ENCODE measurements at regions not wholly inside any gene's neighbourhood (a gene's known extent, or its start where the extent isn't known, plus 50 kb on each side); places are given as distances from the start of the nearest gene placed in this dataset.
"Not testable (repeated sequence)": the region's sequence is repeated elsewhere in the genome, so short reads cannot be mapped to it uniquely, and the experiment has no call there.

DNA sequence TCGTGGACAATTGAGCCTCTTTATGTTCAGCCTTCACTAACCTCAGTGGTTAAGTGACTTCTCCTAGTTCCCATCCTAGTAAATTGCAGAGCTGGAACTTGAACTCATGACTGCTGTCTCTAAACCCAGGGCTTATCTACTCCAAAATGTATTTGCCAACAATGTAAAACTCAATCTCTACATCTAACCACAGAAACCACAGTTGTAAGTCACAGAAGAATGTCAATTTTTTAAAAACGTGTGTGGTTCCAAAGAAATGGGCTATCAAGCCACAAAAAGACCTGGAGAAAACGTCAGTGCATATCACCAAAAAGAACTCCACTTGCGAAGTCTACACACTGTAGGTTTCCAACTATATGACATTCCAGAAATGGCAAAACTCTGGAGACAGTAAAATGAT is 172.6 kb upstream of the HMCN1 start:
- in situ Hi-C loops (cut with HindIII; ENCODE audit: low pct_ligation_motif_present, low pct_unique_long_range_greater_than_20kb, low sequenced_read_pairs): no loop called here
- DNase-seq: no peak

GRCh38 chr1:185560760-185561159 is 173.4 kb upstream of the HMCN1 start:
- no peak for DNase-seq

DNA sequence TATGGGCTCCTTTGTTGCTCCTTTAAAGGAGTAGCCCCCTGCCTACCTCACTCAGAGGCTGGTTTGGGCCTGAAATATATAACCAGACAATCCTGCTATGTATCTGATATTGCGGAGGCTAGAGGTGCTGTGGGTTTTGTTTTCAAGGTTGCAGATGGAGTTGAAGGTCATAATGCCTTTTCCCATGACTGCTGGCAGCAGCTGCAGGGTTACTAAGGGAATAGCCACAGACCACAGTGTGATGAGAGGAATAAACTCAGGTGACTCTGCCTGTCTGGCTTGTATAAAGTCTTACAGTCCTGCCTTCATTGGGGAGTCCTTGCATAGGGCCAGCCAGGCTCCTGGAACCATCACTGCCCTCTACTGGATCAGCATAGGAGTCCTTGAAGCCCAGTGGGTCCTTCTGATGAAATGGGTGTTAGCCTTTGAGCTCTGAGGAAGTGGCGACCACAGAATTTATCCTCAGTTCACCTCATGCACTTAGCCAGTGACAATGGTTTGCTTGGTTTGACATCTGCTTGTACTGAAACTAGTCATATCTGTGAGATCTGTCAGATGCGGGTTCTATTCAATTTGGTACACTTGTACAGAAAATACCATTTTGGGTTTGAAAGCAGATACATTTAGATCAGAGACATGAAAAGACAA is 174.4 kb upstream of the HMCN1 start:
- in situ Hi-C loops (cut with HindIII; ENCODE audit: low pct_ligation_motif_present, low pct_unique_long_range_greater_than_20kb, low sequenced_read_pairs): no loop called here
- peak; percentile 32 for DNase-seq

More at GRCh38 chr1:185560760-185561159, 173.4 kb upstream of the HMCN1 start:
- in situ Hi-C loops (cut with HindIII; ENCODE audit: low pct_ligation_motif_present, low pct_unique_long_range_greater_than_20kb, low sequenced_read_pairs): no loop called here

DNA sequence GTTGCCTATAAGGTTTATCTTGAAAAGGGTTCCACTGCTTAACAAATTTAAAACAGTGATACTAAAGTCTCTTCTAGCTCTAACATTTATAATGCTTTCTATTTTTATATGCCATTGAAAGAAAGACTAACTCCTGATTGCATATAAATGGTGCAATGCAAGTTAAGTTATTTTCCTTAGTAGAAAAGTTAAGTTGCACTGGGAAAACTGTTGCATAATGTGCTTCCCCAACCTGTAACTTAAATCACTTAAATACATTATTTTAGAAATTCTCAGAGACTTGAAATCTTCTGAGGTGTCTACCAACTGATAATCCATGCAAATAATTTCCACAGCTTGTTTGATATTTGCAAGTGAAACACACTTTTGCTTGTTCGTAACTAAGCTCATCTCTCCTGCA is 175.0 kb upstream of the HMCN1 start:
- no peak for DNase-seq
- in situ Hi-C loops (cut with HindIII; ENCODE audit: low pct_ligation_motif_present, low pct_unique_long_range_greater_than_20kb, low sequenced_read_pairs): no loop called here

- in situ Hi-C loops (cut with HindIII; ENCODE audit: low pct_ligation_motif_present, low pct_unique_long_range_greater_than_20kb, low sequenced_read_pairs): no loop called here
- DNase-seq: no peak
Observed at GRCh38 chr1:185556561-185556960, 177.6 kb upstream of the HMCN1 start.

- in situ Hi-C loops (cut with HindIII; ENCODE audit: low pct_ligation_motif_present, low pct_unique_long_range_greater_than_20kb, low sequenced_read_pairs): no loop called here
- no peak for DNase-seq
Observed at GRCh38 chr1:185555743-185556142, 178.4 kb upstream of the HMCN1 start.

GRCh38 chr1:185551008-185551407 is 183.2 kb upstream of the HMCN1 start:
- in situ Hi-C loops (cut with HindIII; ENCODE audit: low pct_ligation_motif_present, low pct_unique_long_range_greater_than_20kb, low sequenced_read_pairs): no loop called here
- no peak for DNase-seq

- DNase-seq: no peak
- in situ Hi-C loops (cut with HindIII; ENCODE audit: low pct_ligation_motif_present, low pct_unique_long_range_greater_than_20kb, low sequenced_read_pairs): no loop called here
Observed at GRCh38 chr1:185549906-185550305, 184.3 kb upstream of the HMCN1 start.

DNA sequence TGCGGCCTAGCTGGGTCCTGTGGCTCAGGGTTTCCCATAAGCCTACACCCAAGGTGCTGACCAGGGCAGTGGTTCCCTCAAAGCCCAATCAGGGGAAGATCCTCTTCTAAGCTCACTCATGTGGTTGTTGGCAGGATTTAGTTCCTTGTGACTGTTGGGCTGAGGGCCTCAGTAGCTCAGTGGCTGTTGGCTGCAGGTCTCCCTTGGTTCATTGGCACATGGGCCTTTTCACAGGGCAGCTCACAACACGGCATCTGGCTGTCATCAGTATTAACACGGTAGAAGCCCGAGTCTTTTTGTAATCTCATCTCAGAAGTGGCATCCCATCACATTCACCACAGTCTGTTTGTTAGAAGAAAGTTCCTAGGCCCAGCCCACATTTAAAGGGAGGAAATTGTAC is 188.2 kb upstream of the HMCN1 start:
- in situ Hi-C loops (cut with HindIII; ENCODE audit: low pct_ligation_motif_present, low pct_unique_long_range_greater_than_20kb, low sequenced_read_pairs): no loop called here
- no peak for DNase-seq

GRCh38 chr1:185541871-185542301 is 192.3 kb upstream of the HMCN1 start:
- DNase-seq: no peak
- in situ Hi-C loops (cut with HindIII; ENCODE audit: low pct_ligation_motif_present, low pct_unique_long_range_greater_than_20kb, low sequenced_read_pairs): no loop called here

- in situ Hi-C loops (cut with HindIII; ENCODE audit: low pct_ligation_motif_present, low pct_unique_long_range_greater_than_20kb, low sequenced_read_pairs): no loop called here
- DNase-seq: no peak
Observed at GRCh38 chr1:185540295-185540694, 193.9 kb upstream of the HMCN1 start.

GRCh38 chr1:185539277-185539943 is 194.8 kb upstream of the HMCN1 start:
- DNase-seq: no peak

DNA sequence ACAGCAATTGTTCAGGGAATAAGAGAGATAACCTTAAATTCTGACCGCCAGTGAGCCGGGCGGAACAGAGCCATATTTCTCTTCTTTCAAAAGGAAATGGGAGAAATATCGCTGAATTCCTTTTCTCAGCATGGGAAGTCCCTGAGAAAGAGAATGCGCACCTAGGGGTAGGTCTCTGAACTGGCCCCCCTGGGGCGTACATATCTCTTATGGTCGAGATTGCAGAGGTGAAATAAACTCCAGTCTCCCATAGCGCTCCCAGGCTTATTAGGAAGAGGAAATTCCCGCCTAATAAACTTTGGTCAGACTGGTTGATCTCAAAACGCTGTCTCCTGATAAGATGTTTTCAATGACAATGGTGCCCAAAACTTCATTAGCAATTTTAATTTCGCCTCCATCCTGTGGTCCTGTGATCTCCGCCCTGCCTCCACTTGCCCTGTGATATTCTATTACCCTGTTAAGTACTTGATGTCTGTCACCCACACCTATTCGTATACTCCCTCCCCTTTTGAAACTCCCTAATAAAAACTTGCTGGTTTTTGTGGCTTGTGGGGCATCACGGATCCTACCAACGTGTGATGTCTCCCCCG is 195.8 kb upstream of the HMCN1 start:
- DNase-seq; in situ Hi-C loops (cut with HindIII; ENCODE audit: low pct_ligation_motif_present, low pct_unique_long_range_greater_than_20kb, low sequenced_read_pairs): not testable (repeated sequence)

More at GRCh38 chr1:185539277-185539943, 194.8 kb upstream of the HMCN1 start:
- in situ Hi-C loops (cut with HindIII; ENCODE audit: low pct_ligation_motif_present, low pct_unique_long_range_greater_than_20kb, low sequenced_read_pairs): no loop called here

GRCh38 chr1:185537596-185537995 is 196.6 kb upstream of the HMCN1 start:
- no peak for DNase-seq
- in situ Hi-C loops (cut with HindIII; ENCODE audit: low pct_ligation_motif_present, low pct_unique_long_range_greater_than_20kb, low sequenced_read_pairs): no loop called here

- no peak for DNase-seq
- in situ Hi-C loops (cut with HindIII; ENCODE audit: low pct_ligation_motif_present, low pct_unique_long_range_greater_than_20kb, low sequenced_read_pairs): no loop called here
Observed at GRCh38 chr1:185536165-185536920, 197.8 kb upstream of the HMCN1 start.

GRCh38 chr1:185535621-185536020 is 198.6 kb upstream of the HMCN1 start:
- in situ Hi-C loops (cut with HindIII; ENCODE audit: low pct_ligation_motif_present, low pct_unique_long_range_greater_than_20kb, low sequenced_read_pairs): no loop called here

DNA sequence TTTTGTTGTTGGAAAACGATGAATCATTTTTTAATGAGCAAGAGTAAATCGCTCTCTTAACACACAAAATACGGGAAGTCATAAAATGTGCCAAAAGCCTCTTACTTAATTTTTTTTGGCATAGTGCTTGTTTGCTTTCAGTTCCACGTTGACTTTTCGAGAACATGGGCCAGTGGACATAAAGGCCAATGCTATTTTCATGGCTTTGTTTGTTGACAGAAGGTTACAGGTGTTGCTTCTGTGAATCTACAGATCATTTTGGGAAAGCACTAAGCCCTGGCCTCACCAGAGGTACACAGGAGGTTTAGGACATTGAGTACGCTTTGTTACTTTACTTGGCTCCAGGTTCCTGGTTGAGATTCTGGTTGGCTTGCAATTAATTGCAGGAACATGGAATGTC is 199.4 kb upstream of the HMCN1 start:
- in situ Hi-C loops (cut with HindIII; ENCODE audit: low pct_ligation_motif_present, low pct_unique_long_range_greater_than_20kb, low sequenced_read_pairs): no loop called here
- DNase-seq: no peak

More at GRCh38 chr1:185535621-185536020, 198.6 kb upstream of the HMCN1 start:
- DNase-seq: no peak

- in situ Hi-C loops (cut with HindIII; ENCODE audit: low pct_ligation_motif_present, low pct_unique_long_range_greater_than_20kb, low sequenced_read_pairs): no loop called here
- DNase-seq: no peak
Observed at GRCh38 chr1:185533596-185533995, 200.6 kb upstream of the HMCN1 start.

DNA sequence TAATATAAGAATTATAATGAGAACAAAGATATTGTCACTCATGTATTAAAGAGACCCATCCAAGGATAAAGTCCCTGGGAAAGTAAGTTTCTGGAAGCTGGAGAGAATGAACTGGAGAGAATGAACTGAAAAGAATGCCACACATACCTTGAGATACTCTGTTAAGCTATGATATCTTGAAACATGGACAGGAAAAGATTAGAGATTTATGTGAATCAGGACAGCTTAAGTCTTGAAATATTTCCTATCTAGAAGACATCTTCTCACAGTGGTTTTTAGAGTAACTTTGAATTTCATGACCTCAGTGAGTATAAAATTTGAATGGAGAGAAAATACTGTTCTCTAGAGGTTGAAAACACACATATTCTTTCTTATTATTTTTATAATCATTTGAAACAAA is 201.3 kb upstream of the HMCN1 start:
- DNase-seq: no peak
- in situ Hi-C loops (cut with HindIII; ENCODE audit: low pct_ligation_motif_present, low pct_unique_long_range_greater_than_20kb, low sequenced_read_pairs): no loop called here
